ENCODE measurements at regions not wholly inside any gene's neighbourhood (a gene's known extent, or its start where the extent isn't known, plus 50 kb on each side); places are given as distances from the start of the nearest gene placed in this dataset.
"Not testable (repeated sequence)": the region's sequence is repeated elsewhere in the genome, so short reads cannot be mapped to it uniquely, and the experiment has no call there.

GRCh38 chr7:32762925-32763293, 128.7 kb downstream of the KBTBD2 start:
- no peak for DNase-seq (ENCODE audit: extremely low read depth, low read depth)
- no peak for TF ChIP-seq CTCF (IDR thresholded peaks at IDR 0.05; ENCODE audit: low read depth, low read length, missing control alignments)
- H3K4me3 ChIP-seq (replicated peaks; ENCODE audit: low read depth, low read length), result no peak overlapping the region

- H3K4me3 ChIP-seq (replicated peaks; ENCODE audit: low read depth, low read length); DNase-seq (ENCODE audit: extremely low read depth, low read depth): not testable (repeated sequence)
Observed at GRCh38 chr7:32762206-32762924, 129.2 kb downstream of the KBTBD2 start.

GRCh38 chr7:32761451-32762205, 129.9 kb downstream of the KBTBD2 start:
- no peak overlapping the region for H3K4me3 ChIP-seq (replicated peaks; ENCODE audit: low read depth, low read length)
- no peak for TF ChIP-seq CTCF (IDR thresholded peaks at IDR 0.05; ENCODE audit: low read depth, low read length, missing control alignments)
- DNase-seq (ENCODE audit: extremely low read depth, low read depth), result no peak

GRCh38 chr7:32760755-32761154, 130.8 kb downstream of the KBTBD2 start:
- not testable (repeated sequence) for H3K4me3 ChIP-seq (replicated peaks; ENCODE audit: low read depth, low read length); DNase-seq (ENCODE audit: extremely low read depth, low read depth)

- H3K4me3 ChIP-seq (replicated peaks; ENCODE audit: low read depth, low read length); DNase-seq (ENCODE audit: extremely low read depth, low read depth): not testable (repeated sequence)
Observed at GRCh38 chr7:32759859-32760258, 131.7 kb downstream of the KBTBD2 start.

- H3K4me3 ChIP-seq (replicated peaks; ENCODE audit: low read depth, low read length), result not testable (repeated sequence)
Observed at GRCh38 chr7:32753872-32754271, 137.7 kb downstream of the KBTBD2 start.

GRCh38 chr7:32748337-32748736, 143.2 kb downstream of the KBTBD2 start:
- DNase-seq (ENCODE audit: extremely low read depth, low read depth); H3K4me3 ChIP-seq (replicated peaks; ENCODE audit: low read depth, low read length): not testable (repeated sequence)

More at GRCh38 chr7:32753872-32754271, 137.7 kb downstream of the KBTBD2 start:
- not testable (repeated sequence) for DNase-seq (ENCODE audit: extremely low read depth, low read depth)

GRCh38 chr7:32747443-32748148, 144.0 kb downstream of the KBTBD2 start:
- DNase-seq (ENCODE audit: extremely low read depth, low read depth); H3K4me3 ChIP-seq (replicated peaks; ENCODE audit: low read depth, low read length): not testable (repeated sequence)

- not testable (repeated sequence) for DNase-seq (ENCODE audit: extremely low read depth, low read depth); H3K4me3 ChIP-seq (replicated peaks; ENCODE audit: low read depth, low read length)
Observed at GRCh38 chr7:32741853-32742476, 149.6 kb downstream of the KBTBD2 start.

- not testable (repeated sequence) for DNase-seq (ENCODE audit: extremely low read depth, low read depth); H3K4me3 ChIP-seq (replicated peaks; ENCODE audit: low read depth, low read length)
Observed at GRCh38 chr7:32739749-32740148, 151.8 kb downstream of the KBTBD2 start.

- H3K4me3 ChIP-seq (replicated peaks; ENCODE audit: low read depth, low read length); DNase-seq (ENCODE audit: extremely low read depth, low read depth): not testable (repeated sequence)
Observed at GRCh38 chr7:32738390-32738789, 153.2 kb downstream of the KBTBD2 start.

GRCh38 chr7:32732767-32733166, 158.8 kb downstream of the KBTBD2 start:
- not testable (repeated sequence) for H3K4me3 ChIP-seq (replicated peaks; ENCODE audit: low read depth, low read length); DNase-seq (ENCODE audit: extremely low read depth, low read depth)

GRCh38 chr7:32729335-32729675, 162.3 kb downstream of the KBTBD2 start:
- H3K4me3 ChIP-seq (replicated peaks; ENCODE audit: low read depth, low read length), result peak overlapping the region; percentile 56
- DNase-seq (ENCODE audit: extremely low read depth, low read depth), result not testable (repeated sequence)

- not testable (repeated sequence) for DNase-seq (ENCODE audit: extremely low read depth, low read depth)
- H3K4me3 ChIP-seq (replicated peaks; ENCODE audit: low read depth, low read length), result peak overlapping the region; percentile 56
Observed at GRCh38 chr7:32728412-32729334, 162.9 kb downstream of the KBTBD2 start.

Measured in HFF-Myc (cell line).